GM18511 (cell line): ENCODE measurements at regions not wholly inside any gene's neighbourhood (a gene's known extent, or its start where the extent isn't known, plus 50 kb on each side); places are given as distances from the start of the nearest gene placed in this dataset.
"Not testable (repeated sequence)": the region's sequence is repeated elsewhere in the genome, so short reads cannot be mapped to it uniquely, and the experiment has no call there.

Experiments
- ATAC-seq: cut with Tn5 transposase; IDR thresholded peaks from one replicate; pipeline ENCODE4 v1.9.1; 2021; ENCODE audit warnings: mild to moderate bottlenecking, moderate library complexity; ENCODE audit not compliant: unreplicated experiment

GRCh38 chr14:71800878-71801277 lies 131.4 kb upstream of the RGS6 start:
- no peak for ATAC-seq

- no peak for ATAC-seq
Observed at GRCh38 chr14:71803539-71804260, 128.5 kb upstream of the RGS6 start.

- no peak for ATAC-seq
Observed at GRCh38 chr14:71804992-71805391, 127.2 kb upstream of the RGS6 start.

GRCh38 chr14:71807049-71807448 lies 125.2 kb upstream of the RGS6 start:
- ATAC-seq = not testable (repeated sequence)

- not testable (repeated sequence) for ATAC-seq
Observed at GRCh38 chr14:71810800-71811199, 121.4 kb upstream of the RGS6 start.

- no peak for ATAC-seq
Observed at GRCh38 chr14:71812693-71813092, 119.5 kb upstream of the RGS6 start.

- no peak for ATAC-seq
Observed at GRCh38 chr14:71815110-71815509, 117.1 kb upstream of the RGS6 start.

GRCh38 chr14:71824816-71825215 lies 107.4 kb upstream of the RGS6 start:
- ATAC-seq = no peak

GRCh38 chr14:71833476-71833875 lies 98.8 kb upstream of the RGS6 start:
- ATAC-seq = no peak

GRCh38 chr14:71834284-71835204 lies 97.7 kb upstream of the RGS6 start:
- ATAC-seq = no peak

GRCh38 chr14:71852181-71852580 lies 80.0 kb upstream of the RGS6 start:
- ATAC-seq = no peak

- ATAC-seq = no peak
Observed at GRCh38 chr14:71855399-71856036, 76.7 kb upstream of the RGS6 start.

- peak; percentile 85 for ATAC-seq
Observed at GRCh38 chr14:71856199-71856919, 75.9 kb upstream of the RGS6 start.

- no peak for ATAC-seq
Observed at GRCh38 chr14:71863049-71863448, 69.2 kb upstream of the RGS6 start.

- ATAC-seq = no peak
Observed at GRCh38 chr14:71863766-71864165, 68.5 kb upstream of the RGS6 start.
